ENCODE measurements at regions not wholly inside any gene's neighbourhood (a gene's known extent, or its start where the extent isn't known, plus 50 kb on each side); places are given as distances from the start of the nearest gene placed in this dataset.
A peak's percentile ranks its signal among the peaks of the same experiment; 100 is the strongest.
"Not testable (repeated sequence)": the region's sequence is repeated elsewhere in the genome, so short reads cannot be mapped to it uniquely, and the experiment has no call there.

DNA sequence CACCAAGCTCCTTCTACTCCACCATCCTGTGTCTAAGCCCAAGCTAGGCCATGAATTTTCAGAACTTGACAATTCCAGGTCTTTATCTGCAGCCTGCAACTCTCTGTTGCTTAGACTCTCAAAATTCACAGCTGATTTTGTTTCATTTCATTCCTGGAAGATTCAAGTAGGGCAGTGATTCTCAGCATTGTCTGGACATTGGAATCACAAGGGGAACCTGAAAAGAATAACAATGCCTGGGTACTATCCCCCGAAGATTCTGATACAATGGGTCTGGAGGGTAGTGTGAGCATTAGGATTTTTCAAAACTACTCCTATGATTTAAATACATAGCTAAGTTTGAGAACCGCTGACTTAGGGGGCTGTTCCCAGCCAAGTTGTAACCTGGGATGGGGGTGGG is 534.7 kb upstream of the IL12A start:
- no peak for DNase-seq (ENCODE audit: low read depth, low spot score)

GRCh38 chr3:159455741-159456181 is 532.9 kb upstream of the IL12A start:
- DNase-seq (ENCODE audit: low read depth, low spot score) = no peak

DNA sequence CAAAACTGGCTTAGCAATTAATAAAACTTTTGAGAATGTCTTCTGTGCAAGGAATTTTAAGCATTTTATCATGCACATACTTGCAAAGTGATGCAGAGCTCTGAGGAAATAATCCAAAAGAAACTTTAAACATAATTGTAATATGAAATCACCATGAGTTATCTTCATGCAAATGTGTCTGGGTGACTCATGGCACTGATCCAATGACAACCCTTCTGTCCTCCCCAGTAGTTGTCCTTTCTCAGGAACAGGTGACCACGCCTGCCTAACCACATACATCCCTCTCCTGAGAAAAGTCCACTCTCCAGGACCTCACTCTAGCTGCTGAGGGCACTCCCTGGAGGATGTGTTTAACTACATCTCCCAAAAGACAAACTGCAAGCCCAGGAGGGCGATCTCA is 530.6 kb upstream of the IL12A start:
- DNase-seq (ENCODE audit: low read depth, low spot score) = peak; percentile 5

GRCh38 chr3:159458982-159459381 is 529.7 kb upstream of the IL12A start:
- DNase-seq (ENCODE audit: low read depth, low spot score) = no peak

GRCh38 chr3:159472611-159473010 is 516.0 kb upstream of the IL12A start:
- no peak for DNase-seq (ENCODE audit: low read depth, low spot score)

GRCh38 chr3:159473206-159473605 is 515.4 kb upstream of the IL12A start:
- no peak for DNase-seq (ENCODE audit: low read depth, low spot score)

GRCh38 chr3:159480046-159480445 is 508.6 kb upstream of the IL12A start:
- DNase-seq (ENCODE audit: low read depth, low spot score) = no peak

GRCh38 chr3:159482241-159482993 is 506.2 kb upstream of the IL12A start:
- DNase-seq (ENCODE audit: low read depth, low spot score) = no peak

- no peak for DNase-seq (ENCODE audit: low read depth, low spot score)
Measured at GRCh38 chr3:159482994-159483367, 505.7 kb upstream of the IL12A start.

DNA sequence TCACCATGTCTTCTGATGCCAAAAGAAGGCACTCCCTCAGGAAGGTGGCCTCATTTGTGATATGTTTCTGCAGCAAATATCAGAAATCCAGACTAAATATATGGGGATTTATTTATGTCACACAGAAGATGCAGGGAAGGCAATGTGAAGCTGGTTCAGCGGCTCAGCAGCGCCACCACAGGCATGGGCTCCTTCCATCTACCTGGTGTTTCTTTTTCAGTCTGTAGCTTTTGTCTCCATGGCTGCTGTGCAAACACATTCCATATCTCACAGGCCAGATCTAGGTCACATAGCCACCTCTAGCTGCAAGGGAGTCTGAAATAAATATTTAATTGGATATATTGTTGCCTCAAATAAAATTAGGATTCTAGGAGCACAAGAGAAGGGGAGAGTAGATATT is 502.1 kb upstream of the IL12A start:
- DNase-seq (ENCODE audit: low read depth, low spot score) = no peak

GRCh38 chr3:159487304-159487703 is 501.3 kb upstream of the IL12A start:
- no peak for DNase-seq (ENCODE audit: low read depth, low spot score)

- no peak for DNase-seq (ENCODE audit: low read depth, low spot score)
Measured at GRCh38 chr3:159488602-159489001, 500.0 kb upstream of the IL12A start.

- no peak for DNase-seq (ENCODE audit: low read depth, low spot score)
Measured at GRCh38 chr3:159497361-159497760, 491.3 kb upstream of the IL12A start.

DNA sequence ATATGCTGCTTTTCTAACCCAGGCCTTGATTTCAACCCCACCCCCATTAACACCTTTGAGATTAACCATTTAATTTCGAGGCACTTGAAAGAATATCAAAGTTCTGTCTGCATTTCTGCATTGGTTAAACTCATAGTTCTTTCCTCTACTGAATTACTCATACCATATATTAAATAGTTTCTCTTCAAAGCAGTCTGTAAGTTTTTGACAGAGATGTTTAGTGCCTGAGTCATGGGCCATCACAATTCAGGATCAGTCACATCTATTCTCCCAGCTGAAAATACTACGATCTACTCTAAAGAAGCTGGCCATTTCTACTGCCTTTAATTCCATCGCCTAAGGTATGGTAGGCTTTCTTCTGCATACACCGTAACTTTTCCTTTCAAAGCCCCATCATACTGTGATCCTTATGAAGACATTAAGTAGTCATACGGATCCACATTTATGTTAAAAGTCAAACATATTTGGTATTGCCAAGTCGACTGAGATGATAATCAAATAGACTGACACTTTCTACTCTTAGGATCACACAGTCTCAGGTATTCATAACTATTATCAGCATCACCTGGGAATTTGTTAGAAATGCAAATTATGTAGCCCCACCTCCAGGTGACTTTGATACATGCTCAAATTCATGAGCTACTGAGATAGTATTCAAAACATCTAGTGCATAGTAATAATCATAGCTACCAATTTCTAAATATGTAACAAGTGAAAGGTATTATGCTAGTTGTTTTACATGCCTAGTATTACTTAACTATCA is 489.4 kb upstream of the IL12A start:
- DNase-seq (ENCODE audit: low read depth, low spot score) = no peak

DNA sequence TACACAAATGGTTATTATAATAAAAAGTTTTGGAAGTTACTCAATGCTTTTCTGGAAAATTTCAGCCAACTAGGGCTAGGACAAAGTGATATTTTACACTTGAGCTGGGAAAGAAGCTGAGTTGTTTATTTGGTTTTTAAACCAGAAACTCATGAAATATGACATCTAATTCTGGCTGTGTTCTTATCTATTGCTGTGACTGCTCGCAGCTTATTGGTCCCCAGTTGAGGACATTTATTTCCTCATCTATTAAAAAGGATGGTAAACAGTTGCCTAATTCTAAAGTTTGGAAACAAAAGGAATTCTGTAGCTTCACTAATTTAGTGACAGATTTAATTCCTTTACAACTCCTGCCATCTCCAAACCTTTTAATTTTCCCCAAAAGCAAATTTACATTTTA is 487.6 kb upstream of the IL12A start:
- no peak for DNase-seq (ENCODE audit: low read depth, low spot score)

DNA sequence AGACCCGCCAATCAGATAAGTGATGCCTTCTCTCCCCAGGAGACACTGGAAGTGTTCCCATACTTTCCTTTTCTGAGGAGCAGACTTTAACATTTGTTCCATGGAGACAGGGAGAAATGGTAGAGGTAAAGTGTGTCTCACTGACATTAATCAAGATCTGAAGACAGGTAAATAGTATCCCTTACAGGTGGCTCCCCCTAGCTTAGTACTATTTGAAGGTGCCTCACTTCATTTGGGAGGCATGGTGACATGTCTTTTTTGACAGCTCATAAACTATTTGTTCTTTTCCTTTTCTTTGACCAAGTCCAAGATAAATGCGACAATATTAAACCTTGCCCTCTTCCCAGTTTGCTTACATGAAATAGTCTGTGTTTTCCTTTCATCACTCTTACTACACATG is 485.6 kb upstream of the IL12A start:
- no peak for DNase-seq (ENCODE audit: low read depth, low spot score)

GRCh38 chr3:159510988-159511387 is 477.6 kb upstream of the IL12A start:
- not testable (repeated sequence) for DNase-seq (ENCODE audit: low read depth, low spot score)

DNA sequence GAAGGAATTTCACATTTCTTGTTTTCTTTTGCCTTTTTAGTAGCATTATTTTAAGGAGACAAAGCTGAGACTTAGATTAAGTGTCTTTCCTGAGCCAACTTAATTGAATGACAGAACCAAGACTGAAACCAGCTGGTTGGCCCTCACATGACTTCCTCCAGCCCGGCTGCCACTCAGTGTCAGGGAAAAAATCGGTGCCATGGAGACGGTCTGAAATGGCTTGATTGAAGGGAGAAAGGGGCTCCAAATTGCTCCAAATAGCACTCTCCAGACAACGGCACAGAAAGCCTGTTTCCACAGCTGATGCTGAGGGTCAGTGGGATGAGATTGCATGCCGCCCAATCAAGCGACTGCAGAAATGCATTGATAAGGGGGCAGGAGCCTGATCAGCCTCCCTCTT is 475.2 kb upstream of the IL12A start:
- no peak for DNase-seq (ENCODE audit: low read depth, low spot score)

- no peak for DNase-seq (ENCODE audit: low read depth, low spot score)
Measured at GRCh38 chr3:159513867-159514380, 474.7 kb upstream of the IL12A start.

DNA sequence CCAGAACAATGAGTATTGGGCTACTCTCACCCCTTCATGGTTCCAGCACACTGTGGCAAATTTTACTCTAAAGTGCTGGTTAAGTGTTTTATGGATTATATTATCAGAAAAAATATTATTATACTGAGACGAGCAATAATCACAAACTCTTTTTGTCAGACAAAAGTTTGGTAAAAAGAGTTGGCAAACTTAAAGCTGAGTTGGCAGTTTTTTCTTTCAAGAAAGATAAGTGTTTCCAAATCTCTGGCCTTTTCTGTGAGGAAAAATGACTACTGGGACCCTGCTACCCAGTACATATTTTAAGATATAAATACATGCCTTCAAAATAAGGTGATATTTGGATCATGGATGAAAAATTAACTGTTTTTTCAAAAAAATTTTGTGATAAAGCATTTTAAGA is 471.5 kb upstream of the IL12A start:
- no peak for DNase-seq (ENCODE audit: low read depth, low spot score)

DNA sequence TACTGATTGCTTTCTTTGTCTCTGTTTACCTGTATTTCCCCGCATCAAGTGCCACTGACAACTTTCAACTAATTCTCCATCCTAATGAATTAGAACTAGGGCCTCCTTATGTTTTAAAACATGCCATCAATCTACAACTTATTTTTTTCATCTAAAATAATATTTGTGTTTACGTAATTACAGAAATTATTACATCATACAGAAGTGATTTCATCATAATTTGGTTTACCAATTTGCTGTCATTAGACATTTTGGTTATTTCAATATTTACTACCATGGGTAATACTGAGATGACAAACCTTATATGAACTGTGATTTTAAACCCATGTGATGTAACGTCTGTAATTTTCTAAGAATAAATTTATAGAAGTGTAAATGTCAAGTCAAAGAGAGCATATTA is 468.0 kb upstream of the IL12A start:
- DNase-seq (ENCODE audit: low read depth, low spot score) = no peak

- no peak for DNase-seq (ENCODE audit: low read depth, low spot score)
Measured at GRCh38 chr3:159522276-159522675, 466.4 kb upstream of the IL12A start.

All from brain pericyte (primary cell).